HG02870 (cell line): ENCODE measurements at regions not wholly inside any gene's neighbourhood (a gene's known extent, or its start where the extent isn't known, plus 50 kb on each side); places are given as distances from the start of the nearest gene placed in this dataset.
"Not testable (repeated sequence)": the region's sequence is repeated elsewhere in the genome, so short reads cannot be mapped to it uniquely, and the experiment has no call there.

Experiments
- ATAC-seq: cut with Tn5 transposase; IDR thresholded peaks from one replicate; pipeline ENCODE4 v1.9.1; 2021; ENCODE audit warnings: mild to moderate bottlenecking, moderate library complexity; ENCODE audit not compliant: unreplicated experiment

GRCh38 chr12:68539615-68539952 is 71.1 kb upstream of the RAP1B start:
- ATAC-seq, result no peak

- ATAC-seq, result not testable (repeated sequence)
Measured at GRCh38 chr12:68540768-68541167, 69.9 kb upstream of the RAP1B start.

- ATAC-seq, result not testable (repeated sequence)
Measured at GRCh38 chr12:68547318-68547717, 63.4 kb upstream of the RAP1B start.

GRCh38 chr12:68552605-68553195 is 58.0 kb upstream of the RAP1B start:
- ATAC-seq, result not testable (repeated sequence)

GRCh38 chr12:68557011-68557730 is 53.5 kb upstream of the RAP1B start:
- no peak for ATAC-seq

- no peak for ATAC-seq
Measured at GRCh38 chr12:68559246-68559645, 51.5 kb upstream of the RAP1B start.

GRCh38 chr12:68559984-68560850 is 50.5 kb upstream of the RAP1B start:
- no peak for ATAC-seq

- ATAC-seq, result no peak
Measured at GRCh38 chr12:68560851-68561422, 49.8 kb upstream of the RAP1B start.
